NCI-H774 (cell line): ENCODE measurements at regions not wholly inside any gene's neighbourhood (a gene's known extent, or its start where the extent isn't known, plus 50 kb on each side); places are given as distances from the start of the nearest gene placed in this dataset.

Source experiments
- DNase-seq: peaks from one replicate; lab custom pipeline; 2025; lab: John Stamatoyannopoulos, UW

DNA sequence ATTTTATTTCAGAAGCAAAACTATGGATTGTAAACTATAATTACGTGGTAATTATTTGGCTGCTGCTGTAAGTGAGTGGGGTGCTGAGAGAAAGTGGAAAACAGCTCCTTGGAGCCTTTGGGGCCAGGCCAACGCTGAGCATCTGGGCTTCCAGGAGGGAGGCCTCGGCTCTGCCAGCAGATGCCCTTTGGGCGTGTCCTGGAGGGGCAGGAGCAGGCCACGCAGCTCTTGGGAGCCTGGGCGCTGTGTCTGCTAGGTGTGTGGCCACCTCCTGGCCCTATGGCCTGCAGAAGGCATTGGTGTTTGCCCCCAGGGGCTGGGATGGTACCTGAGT lies 423.3 kb downstream of the GLRX3 start:
- no peak for DNase-seq

- DNase-seq = no peak
Measured at GRCh38 chr10:130560116-130560515, 423.9 kb downstream of the GLRX3 start.

GRCh38 chr10:130560573-130560972 lies 424.4 kb downstream of the GLRX3 start:
- no peak for DNase-seq

DNA sequence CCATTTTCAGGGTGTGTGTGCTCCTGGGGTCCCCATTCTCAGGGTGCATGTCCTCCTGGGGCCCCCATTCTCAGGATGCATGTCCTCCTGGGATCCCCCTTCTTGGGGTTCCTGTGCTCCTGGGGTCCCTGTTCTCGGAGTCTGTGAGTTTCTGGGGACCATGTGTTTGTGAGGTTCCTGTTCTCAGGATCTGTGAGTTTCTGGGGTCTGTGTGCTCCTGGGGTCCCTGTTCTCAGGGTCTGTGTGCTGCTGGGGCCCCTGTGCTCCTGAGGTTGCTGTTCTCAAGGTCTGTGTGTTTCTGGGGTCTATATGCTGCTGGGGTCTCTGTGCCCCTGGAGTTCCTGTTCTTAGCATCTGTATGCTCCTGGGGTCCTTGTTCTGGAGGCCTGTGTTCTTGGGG lies 425.5 kb downstream of the GLRX3 start:
- DNase-seq = no peak

DNA sequence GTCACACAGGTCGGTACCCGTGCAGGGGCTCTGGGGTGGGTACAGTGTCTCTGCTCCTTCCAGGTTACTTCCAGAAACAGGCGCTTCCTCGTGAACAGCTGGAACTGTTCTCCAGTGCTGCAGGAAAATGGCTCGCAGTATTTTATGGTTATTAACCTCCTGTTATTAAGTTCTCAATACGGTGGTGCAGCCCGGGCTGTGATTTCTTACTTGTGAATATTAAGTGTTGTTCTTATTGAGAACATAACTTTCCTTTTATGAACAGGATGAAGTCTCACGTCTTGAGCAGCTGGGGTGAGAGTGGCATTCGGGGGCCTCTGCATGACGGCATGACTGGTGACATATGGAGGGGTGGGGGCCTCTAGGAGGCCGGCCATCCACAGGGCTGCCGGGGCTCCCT lies 430.8 kb downstream of the GLRX3 start:
- no peak for DNase-seq

DNA sequence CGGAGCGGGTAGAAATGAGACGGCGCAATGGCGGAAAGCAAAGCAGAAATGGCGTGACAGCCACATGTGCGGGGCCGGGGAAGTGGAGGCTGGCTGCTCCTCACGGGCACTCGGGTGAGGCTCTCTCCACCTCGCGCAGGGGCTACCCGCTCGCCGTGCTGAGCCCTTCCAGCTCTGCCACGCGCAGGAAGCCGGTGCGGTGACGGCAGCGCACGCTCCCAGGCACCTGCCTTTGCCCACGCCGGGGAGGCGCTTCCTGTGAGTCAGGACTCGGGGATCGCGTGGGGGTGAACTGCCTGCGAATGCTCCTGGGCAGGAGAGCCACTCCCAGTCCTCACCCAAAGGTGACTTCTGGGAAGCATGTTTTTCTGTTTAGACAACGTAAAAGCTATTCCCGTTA lies 431.2 kb downstream of the GLRX3 start:
- no peak for DNase-seq

DNA sequence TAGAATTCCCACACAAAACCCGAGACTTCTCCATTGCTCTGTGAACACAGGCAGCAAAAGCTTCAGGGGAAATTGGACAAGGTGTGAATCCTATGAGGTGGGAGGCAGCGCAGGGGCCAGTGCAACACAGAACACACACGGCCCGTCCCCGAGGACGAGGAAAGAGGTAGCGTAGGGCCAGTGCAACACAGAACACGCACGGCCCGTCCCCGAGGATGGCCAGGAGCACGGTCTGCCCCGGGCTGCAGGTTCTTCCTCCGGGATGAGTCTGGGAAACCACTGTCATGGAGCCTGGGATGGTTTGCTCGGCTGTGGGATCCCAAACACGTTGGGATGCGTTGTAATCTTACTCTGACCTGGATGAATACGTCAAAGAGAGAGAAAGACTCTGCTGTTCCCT lies 432.1 kb downstream of the GLRX3 start:
- no peak for DNase-seq

GRCh38 chr10:130570074-130570473 lies 433.9 kb downstream of the GLRX3 start:
- DNase-seq = no peak

DNA sequence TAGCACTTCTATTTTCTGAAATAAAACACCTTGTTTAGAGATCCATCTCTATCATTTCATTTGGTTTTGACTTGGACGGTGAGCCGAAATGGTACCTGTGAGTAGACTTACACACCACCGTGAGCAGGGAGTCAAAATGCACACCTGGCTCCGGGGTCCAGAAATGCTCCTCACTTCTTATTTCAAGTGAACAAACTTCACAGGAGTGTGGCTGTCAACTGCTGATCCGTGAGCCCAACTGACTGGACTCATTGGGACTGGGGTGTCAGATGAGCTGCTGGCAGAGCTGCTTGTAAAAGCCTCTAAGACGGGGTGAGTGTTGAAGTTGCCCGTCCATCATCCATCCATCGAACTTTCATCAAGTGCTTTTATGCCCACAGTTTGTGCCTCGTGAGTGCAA lies 435.5 kb downstream of the GLRX3 start:
- no peak for DNase-seq

- DNase-seq = no peak
Measured at GRCh38 chr10:130573446-130573845, 437.3 kb downstream of the GLRX3 start.

DNA sequence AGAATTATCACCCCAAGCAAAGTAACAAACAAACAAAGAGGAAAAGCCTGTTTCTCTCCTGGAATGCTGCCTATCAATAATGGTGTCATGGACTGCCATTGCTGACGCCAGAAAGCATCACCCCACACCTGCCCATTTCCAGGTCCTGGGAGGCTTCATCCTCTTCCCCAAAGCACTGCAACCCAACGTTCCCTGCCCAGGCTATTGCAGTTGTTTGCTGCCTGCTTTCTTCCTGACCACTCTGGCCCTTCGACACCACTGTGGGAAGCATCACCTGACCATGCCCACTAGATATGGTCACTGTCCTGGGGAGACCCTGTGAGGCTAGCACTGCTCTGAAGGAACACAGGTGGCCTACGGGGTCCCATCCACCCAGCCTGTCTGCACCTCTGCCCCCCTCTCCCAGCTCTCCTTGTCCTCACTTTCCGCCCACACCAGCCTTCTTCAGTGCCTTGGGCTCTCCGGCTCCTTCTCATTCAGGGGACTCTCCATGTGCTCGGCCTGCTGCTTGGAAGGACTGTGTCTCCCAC lies 439.6 kb downstream of the GLRX3 start:
- no peak for DNase-seq

- no peak for DNase-seq
Measured at GRCh38 chr10:130576427-130576826, 440.2 kb downstream of the GLRX3 start.

DNA sequence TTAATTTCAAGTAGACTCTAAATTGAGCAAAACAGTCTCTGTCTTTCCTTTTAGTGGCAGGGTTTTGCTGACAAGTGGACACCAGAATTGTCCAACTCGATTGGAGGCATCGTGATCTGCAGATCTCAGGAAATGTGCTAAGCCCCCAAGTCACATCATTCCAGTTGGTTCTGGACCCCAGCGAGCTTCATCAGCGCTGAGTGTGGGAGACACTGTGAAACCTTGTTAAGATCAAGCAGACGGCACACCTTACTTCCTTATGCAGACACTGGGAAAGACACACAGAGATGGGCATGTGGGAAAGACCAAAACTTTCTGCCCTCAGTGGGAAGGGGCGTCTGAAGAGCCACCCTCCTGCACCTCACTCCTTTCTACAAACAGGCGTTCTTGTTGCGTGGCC lies 440.8 kb downstream of the GLRX3 start:
- no peak for DNase-seq

DNA sequence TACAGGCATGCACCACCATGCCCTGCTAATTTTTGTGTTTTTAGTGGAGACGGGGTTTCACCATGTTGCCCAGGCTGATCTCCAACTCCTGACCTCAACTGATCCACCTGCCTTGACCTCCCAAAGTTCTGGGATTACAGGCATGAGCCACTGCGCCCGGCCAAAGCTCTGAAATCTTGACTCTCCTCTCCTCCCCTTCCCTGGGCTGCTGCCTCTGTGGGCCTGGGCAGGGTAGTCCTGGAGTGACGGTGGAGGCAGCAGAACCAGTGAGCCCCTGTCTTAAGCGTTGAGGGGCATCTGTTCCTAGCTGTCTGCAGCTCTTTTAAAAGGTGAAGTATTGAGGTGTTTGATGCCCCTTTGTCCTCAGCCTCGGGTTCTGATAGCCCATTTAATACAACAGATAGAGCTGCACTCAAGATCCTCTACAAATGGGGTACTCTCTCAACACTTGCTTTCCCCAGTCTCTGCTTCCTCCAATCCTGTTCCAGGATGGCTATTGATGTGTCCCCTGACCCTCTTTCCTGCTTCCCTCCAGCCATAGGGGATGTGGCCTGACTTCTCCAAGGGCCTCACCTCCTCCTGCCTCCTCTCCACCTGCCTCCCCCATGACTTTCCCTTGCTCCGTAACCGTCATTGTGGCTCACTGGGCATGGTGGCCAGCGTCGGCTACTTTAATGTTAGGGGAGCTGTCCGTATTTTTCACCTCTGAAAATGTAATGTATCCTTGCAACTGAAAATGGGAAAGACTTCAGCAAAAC lies 442.5 kb downstream of the GLRX3 start:
- no peak for DNase-seq

DNA sequence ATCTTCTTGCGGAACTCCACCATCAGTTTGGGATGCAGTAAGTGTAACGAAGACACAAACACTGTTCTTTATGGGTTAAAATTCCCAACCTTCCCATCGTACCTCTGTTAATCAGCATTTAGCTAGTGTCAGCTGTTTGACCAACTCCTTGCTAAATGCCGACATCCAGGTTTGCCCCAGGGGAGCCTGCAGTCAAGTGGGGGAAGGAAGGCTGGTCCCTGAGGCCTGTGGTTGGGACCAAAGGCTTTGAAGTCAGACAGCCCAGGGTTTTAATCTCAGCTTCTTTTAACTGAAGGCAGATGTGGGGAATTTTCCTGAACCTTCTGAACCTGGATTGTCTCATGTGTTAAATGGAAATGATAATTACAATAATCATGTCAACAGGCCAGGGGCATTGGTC lies 443.7 kb downstream of the GLRX3 start:
- no peak for DNase-seq

GRCh38 chr10:130580975-130581374 lies 444.8 kb downstream of the GLRX3 start:
- no peak for DNase-seq

GRCh38 chr10:130587718-130588117 lies 451.5 kb downstream of the GLRX3 start:
- DNase-seq = no peak

DNA sequence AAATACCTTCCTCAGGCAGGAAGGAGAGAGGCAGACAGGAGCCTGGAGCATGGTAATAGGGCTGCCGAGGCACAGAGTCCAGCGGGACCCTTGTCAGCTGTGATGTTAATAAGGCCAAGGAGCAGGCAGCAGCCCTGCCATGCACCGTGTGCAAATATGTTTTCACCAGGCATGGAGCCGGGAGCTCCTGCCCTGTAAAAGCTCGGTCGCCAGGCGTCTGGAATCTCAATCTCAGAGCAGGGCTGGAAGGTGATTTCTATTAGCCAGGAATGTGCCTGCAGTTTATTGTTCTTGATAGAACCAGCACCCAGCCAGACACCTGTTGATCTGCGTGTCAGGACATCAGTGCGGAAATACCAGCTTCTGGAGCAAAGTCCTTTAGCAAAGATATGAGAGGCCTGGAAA lies 469.8 kb downstream of the GLRX3 start:
- no peak for DNase-seq

GRCh38 chr10:130607366-130607765 lies 471.2 kb downstream of the GLRX3 start:
- DNase-seq = no peak

DNA sequence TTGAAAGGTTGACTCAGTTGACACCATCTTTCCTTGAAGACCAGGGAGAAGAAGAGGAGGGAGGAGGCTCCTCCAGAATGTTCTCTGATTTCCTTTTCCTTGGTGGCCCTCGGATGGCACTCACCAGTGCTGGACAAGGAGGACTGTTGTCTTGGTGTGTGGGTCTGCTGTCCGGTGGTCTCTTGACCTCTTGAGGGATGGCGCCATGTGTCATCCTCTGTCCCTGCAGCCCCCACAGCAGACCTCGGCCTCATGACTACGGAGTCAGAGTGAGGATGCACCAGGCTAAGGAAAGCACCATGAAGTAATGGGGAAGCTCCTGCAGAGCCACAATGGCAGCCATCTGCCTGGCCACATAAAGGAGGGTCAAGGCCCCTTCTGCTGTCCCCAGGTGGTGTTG lies 475.0 kb downstream of the GLRX3 start:
- DNase-seq = no peak

DNA sequence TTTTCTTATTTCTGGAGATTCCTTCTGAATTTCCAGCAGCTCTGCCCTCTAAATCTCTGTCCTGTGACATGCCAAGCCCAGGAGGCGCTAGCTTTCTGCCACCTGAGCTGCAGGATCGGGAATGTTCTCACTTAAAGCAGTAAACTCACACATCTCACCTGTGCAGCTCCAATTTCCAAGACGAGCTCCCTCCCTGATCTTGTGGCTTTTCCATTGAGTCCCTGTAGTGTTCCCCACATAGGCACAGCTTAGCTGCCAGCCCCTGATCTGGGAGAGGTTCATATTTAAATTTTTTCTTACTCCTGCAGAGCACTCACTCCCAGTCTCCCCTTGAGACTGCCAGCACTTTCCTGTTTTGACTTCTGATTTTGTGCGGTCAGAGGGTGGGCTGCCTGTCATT lies 479.3 kb downstream of the GLRX3 start:
- no peak for DNase-seq

- DNase-seq = no peak
Measured at GRCh38 chr10:130617985-130618384, 481.8 kb downstream of the GLRX3 start.

DNA sequence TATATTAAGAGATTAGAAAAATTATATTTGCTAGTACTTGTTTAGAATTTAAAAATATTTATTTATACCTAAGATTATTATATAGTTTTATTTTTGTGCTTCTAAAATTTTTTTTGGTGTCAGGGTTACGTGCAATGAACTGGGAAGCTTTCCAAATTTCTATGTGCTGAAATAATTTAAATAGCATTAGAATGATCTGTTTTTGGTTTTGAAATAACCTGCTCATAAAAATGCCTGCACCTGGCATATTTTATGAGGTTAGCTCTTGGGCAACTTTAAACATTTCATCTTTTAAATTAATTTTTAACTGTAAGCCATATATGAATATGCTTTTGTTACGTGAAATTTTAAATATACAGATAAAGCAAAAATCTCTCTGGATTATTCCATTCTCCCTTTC lies 482.5 kb downstream of the GLRX3 start:
- no peak for DNase-seq

- DNase-seq = no peak
Measured at GRCh38 chr10:130621231-130621775, 485.1 kb downstream of the GLRX3 start.
